ENCODE measurements at regions not wholly inside any gene's neighbourhood (a gene's known extent, or its start where the extent isn't known, plus 50 kb on each side); places are given as distances from the start of the nearest gene placed in this dataset.

DNA sequence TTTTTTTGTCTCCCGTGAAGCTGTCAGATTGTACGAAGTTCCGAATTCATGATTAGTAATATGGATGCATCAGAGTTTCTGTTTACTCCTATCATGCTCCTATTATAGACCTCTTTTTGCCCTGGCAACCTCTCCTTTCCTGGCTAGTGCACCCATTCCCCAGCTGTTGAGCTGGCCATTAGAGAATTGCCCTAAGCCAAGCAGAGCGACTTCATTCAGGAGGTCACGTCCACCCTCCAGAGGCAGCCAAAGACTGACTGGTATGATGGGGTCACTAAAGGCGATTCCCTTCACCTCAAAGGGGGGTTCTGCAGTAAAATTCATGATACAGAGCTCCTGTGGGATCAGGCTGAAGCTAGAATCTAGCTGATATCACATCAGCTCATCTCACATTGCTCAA lies 351.9 kb downstream of the BTBD3 start:
- DNase-seq (ENCODE audit: low read depth in 1 of 2, low spot score in 1 of 2): no peak
- TF ChIP-seq REST (IDR thresholded peaks at IDR 0.05; ENCODE audit: insufficient replicate concordance, low read depth) (no peak), GABPA (IDR thresholded peaks at IDR 0.05; ENCODE audit: low read depth) (no peak), CTCF (IDR thresholded peaks at IDR 0.05; ENCODE audit: insufficient read depth, low read length) (no peak), SPI1 (IDR thresholded peaks at IDR 0.05; ENCODE audit: borderline replicate concordance, low read depth) (no peak), POLR2AphosphoS5 (IDR thresholded peaks at IDR 0.05; ENCODE audit: low read depth) (no peak)
- Histone ChIP-seq H3K4me3 (replicated peaks; ENCODE audit: insufficient read depth, low read length) (no peak overlapping the region), H3K27ac (replicated peaks) (no peak overlapping the region), H3K27me3 (ENCODE audit: insufficient read depth, poor library complexity, severe bottlenecking) (no peaks in the 10 kb centered on the region)

GRCh38 chr20:12270863-12271262 lies 353.2 kb downstream of the BTBD3 start:
- H3K4me3 ChIP-seq (replicated peaks; ENCODE audit: insufficient read depth, low read length): no peak overlapping the region
- H3K27me3 ChIP-seq (ENCODE audit: insufficient read depth, poor library complexity, severe bottlenecking): no peaks in the 10 kb centered on the region
- no peak for DNase-seq (ENCODE audit: low read depth in 1 of 2, low spot score in 1 of 2)
- H3K27ac ChIP-seq (replicated peaks): no peak overlapping the region
- no peak for TF ChIP-seq CTCF (IDR thresholded peaks at IDR 0.05; ENCODE audit: insufficient read depth, low read length)
- TF ChIP-seq REST (IDR thresholded peaks at IDR 0.05; ENCODE audit: insufficient replicate concordance, low read depth): no peak
- TF ChIP-seq SPI1 (IDR thresholded peaks at IDR 0.05; ENCODE audit: borderline replicate concordance, low read depth): no peak
- no peak for TF ChIP-seq POLR2AphosphoS5 (IDR thresholded peaks at IDR 0.05; ENCODE audit: low read depth)
- TF ChIP-seq GABPA (IDR thresholded peaks at IDR 0.05; ENCODE audit: low read depth): no peak

GRCh38 chr20:12276011-12276673 lies 358.4 kb downstream of the BTBD3 start:
- H3K4me3 ChIP-seq (replicated peaks; ENCODE audit: insufficient read depth, low read length): no peak overlapping the region
- DNase-seq (ENCODE audit: low read depth in 1 of 2, low spot score in 1 of 2): no peak
- no peaks in the 10 kb centered on the region for H3K27me3 ChIP-seq (ENCODE audit: insufficient read depth, poor library complexity, severe bottlenecking)
- H3K27ac ChIP-seq (replicated peaks): no peak overlapping the region
- no peak for TF ChIP-seq GABPA (IDR thresholded peaks at IDR 0.05; ENCODE audit: low read depth)
- no peak for TF ChIP-seq SPI1 (IDR thresholded peaks at IDR 0.05; ENCODE audit: borderline replicate concordance, low read depth)
- no peak for TF ChIP-seq POLR2AphosphoS5 (IDR thresholded peaks at IDR 0.05; ENCODE audit: low read depth)
- no peak for TF ChIP-seq CTCF (IDR thresholded peaks at IDR 0.05; ENCODE audit: insufficient read depth, low read length)
- no peak for TF ChIP-seq REST (IDR thresholded peaks at IDR 0.05; ENCODE audit: insufficient replicate concordance, low read depth)

Data from HL-60 (cell line).